Neural progenitor cell (in vitro differentiated cells): ENCODE measurements at regions not wholly inside any gene's neighbourhood (a gene's known extent, or its start where the extent isn't known, plus 50 kb on each side); places are given as distances from the start of the nearest gene placed in this dataset.

Experiments
- EZH2 ChIP-seq: fragments of 200-600 bp; sonication (generic); IDR thresholded peaks from 2 replicates; pipeline ENCODE4 v1.6.1; 2017; ENCODE audit warnings: antibody characterized with exemption, mild to moderate bottlenecking, moderate library complexity
- EZH2phosphoT487 ChIP-seq: fragments of 200-600 bp; sonication (generic); IDR thresholded peaks from 2 replicates; pipeline ENCODE4 v1.6.1; 2017; ENCODE audit warnings: antibody characterized with exemption
- TF ChIP-seq, protein P1 (sequence below): fragments of 200-600 bp; sonication (generic); IDR thresholded peaks from 2 replicates; pipeline ENCODE4 v1.5.1; 2017; ENCODE audit warnings: antibody characterized with exemption, mild to moderate bottlenecking

DNA sequence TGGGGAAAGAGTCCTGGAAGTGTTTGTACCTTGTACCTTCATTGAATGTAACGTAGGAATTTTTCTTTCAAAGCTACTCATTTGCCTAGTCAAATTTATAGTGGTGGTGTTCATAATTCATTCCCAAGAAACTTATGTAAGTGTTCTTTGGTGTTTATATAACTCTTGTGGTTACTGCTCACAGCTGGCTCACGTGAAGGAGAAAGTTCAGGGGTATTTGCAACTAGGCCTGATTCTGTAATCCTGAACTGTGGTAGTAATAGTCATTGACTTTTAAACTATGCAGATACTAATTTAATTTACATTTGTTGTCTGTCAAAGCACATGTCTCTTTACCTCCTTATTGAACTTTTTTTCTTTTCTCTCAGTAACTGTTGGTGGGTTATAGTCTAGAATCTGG is 50.5 kb upstream of the TEX264 start:
- TF ChIP-seq, protein P1, sequence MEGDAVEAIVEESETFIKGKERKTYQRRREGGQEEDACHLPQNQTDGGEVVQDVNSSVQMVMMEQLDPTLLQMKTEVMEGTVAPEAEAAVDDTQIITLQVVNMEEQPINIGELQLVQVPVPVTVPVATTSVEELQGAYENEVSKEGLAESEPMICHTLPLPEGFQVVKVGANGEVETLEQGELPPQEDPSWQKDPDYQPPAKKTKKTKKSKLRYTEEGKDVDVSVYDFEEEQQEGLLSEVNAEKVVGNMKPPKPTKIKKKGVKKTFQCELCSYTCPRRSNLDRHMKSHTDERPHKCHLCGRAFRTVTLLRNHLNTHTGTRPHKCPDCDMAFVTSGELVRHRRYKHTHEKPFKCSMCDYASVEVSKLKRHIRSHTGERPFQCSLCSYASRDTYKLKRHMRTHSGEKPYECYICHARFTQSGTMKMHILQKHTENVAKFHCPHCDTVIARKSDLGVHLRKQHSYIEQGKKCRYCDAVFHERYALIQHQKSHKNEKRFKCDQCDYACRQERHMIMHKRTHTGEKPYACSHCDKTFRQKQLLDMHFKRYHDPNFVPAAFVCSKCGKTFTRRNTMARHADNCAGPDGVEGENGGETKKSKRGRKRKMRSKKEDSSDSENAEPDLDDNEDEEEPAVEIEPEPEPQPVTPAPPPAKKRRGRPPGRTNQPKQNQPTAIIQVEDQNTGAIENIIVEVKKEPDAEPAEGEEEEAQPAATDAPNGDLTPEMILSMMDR = no peak
- TF ChIP-seq EZH2 = no peak
- no peak for TF ChIP-seq EZH2phosphoT487
